Fibroblast of villous mesenchyme (primary cell): ENCODE measurements at regions not wholly inside any gene's neighbourhood (a gene's known extent, or its start where the extent isn't known, plus 50 kb on each side); places are given as distances from the start of the nearest gene placed in this dataset.

Experiments
- DNase-seq: peaks from one replicate; pipeline ENCODE4 v3.0.0-alpha.2; 2010; ENCODE audit warnings: low read depth
- H3K4me3 ChIP-seq: 2 replicates; pipeline ENCODE4 v1.5.1; 2011; ENCODE audit warnings: low read depth, mild to moderate bottlenecking, low read length
- CTCF ChIP-seq: IDR thresholded peaks from 2 replicates; pipeline ENCODE4 v1.5.1; 2012; ENCODE audit warnings: low read depth, mild to moderate bottlenecking, low read length; ENCODE audit not compliant: insufficient read depth

GRCh38 chr9:18365651-18366050, 108.3 kb upstream of the ADAMTSL1 start:
- DNase-seq = no peak
- no peak for TF ChIP-seq CTCF
- H3K4me3 ChIP-seq = no peak overlapping the region

- no peak for TF ChIP-seq CTCF
- H3K4me3 ChIP-seq = no peak overlapping the region
- no peak for DNase-seq
These were observed 107.8 kb upstream of the ADAMTSL1 start for GRCh38 chr9:18366184-18366583.

GRCh38 chr9:18368206-18368605, 105.7 kb upstream of the ADAMTSL1 start:
- no peak for TF ChIP-seq CTCF
- no peak for DNase-seq
- H3K4me3 ChIP-seq = no peak overlapping the region

- no peak overlapping the region for H3K4me3 ChIP-seq
- no peak for DNase-seq
- TF ChIP-seq CTCF = no peak
These were observed 102.8 kb upstream of the ADAMTSL1 start for GRCh38 chr9:18371141-18371540.

GRCh38 chr9:18371621-18372020, 102.3 kb upstream of the ADAMTSL1 start:
- no peak overlapping the region for H3K4me3 ChIP-seq
- peak; percentile 23 for DNase-seq
- TF ChIP-seq CTCF = no peak

- peak; percentile 68 for DNase-seq
- no peak overlapping the region for H3K4me3 ChIP-seq
- no peak for TF ChIP-seq CTCF
These were observed 94.7 kb upstream of the ADAMTSL1 start for GRCh38 chr9:18379073-18379811.

GRCh38 chr9:18382243-18382642, 91.7 kb upstream of the ADAMTSL1 start:
- no peak for DNase-seq
- no peak for TF ChIP-seq CTCF
- no peak overlapping the region for H3K4me3 ChIP-seq
